Cerebellar cortex (tissue), 1 donor: ENCODE measurements at regions not wholly inside any gene's neighbourhood (a gene's known extent, or its start where the extent isn't known, plus 50 kb on each side); places are given as distances from the start of the nearest gene placed in this dataset.
A peak's percentile ranks its signal among the peaks of the same experiment; 100 is the strongest.

Experiments
- DNase-seq: peaks from one replicate; pipeline ENCODE4 v3.0.0-alpha.2; 2015; ENCODE audit warnings: low spot score

DNA sequence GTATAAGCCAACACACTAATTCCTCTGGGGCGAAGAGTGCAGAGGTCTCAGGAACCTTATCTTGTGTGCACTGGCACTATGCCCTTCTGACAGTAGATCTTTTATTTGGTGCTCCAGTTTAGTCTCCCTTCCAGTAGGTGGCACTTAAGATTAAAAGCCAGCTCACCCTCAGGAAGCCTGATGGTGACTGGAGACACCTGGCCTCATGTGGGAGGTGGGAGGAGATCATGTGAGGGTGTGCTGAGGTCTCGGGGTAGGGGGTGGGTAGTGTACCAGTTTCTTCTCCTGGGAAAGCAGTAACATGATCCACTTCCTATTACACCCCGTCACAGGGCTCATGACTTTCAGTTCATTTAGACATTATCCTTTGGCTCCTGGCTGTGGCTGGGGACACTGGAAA is 654.9 kb downstream of the ADCYAP1 start:
- DNase-seq = no peak

DNA sequence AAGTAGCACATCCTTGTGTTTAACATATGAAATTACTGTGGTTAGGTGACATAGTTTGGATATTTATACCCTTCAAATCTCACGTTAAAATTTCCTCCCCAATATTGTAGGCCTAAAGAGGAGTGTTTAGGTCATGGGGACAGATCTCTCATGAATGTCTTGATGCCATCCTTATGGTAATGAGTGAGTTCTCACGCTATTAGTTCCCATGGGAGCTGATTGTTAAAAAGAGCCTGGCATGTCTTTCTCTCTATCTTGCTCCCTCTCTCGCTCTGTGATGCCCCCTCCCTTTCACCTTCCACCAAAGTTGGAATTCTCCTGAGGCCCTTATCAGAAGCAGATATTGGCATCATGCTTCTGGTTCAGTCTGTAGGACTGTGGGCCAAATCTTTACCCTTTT is 660.1 kb downstream of the ADCYAP1 start:
- no peak for DNase-seq

GRCh38 chr18:1571206-1571605 is 666.5 kb downstream of the ADCYAP1 start:
- DNase-seq = no peak

DNA sequence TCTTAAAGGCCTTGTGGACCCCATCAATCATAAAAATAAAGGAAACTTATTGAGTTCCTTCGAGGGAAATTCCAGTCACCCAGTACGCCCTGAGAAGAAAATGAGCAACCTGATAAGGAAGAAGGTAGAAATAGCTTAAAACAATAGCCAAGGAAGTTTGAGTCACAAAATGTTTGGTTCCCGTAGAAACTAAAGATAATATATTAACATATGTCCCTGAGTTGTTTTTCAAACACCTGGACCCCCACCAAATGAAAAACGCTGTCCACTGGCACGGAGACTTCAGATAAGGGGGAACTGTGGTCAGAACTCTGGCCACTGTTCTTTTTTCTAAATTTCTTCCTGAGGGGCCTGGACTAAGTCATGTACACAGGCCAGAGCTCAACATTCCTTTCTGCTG is 669.1 kb downstream of the ADCYAP1 start:
- DNase-seq = no peak

- DNase-seq = no peak
Observed at GRCh38 chr18:1575084-1575483, 670.4 kb downstream of the ADCYAP1 start.

GRCh38 chr18:1578505-1578904 is 673.8 kb downstream of the ADCYAP1 start:
- no peak for DNase-seq

DNA sequence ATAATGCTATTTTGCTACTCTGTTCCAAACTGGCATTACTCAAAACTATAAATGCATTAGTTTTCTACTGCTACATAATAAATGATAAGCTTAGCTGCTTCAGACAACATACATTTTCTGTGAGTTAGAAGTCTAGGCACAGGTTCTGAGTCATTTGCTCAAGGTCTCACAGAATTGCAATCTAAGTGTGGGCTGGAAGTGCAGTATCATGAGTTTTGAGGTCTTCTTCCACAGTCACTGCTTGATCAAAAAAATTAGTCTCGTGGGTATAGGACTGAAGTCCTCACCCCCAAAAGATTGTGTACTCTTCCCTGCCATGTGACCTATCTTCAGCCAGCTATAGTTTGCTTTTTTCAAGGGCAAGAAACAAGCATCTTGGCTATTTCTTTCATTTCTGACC is 676.9 kb downstream of the ADCYAP1 start:
- DNase-seq = no peak

DNA sequence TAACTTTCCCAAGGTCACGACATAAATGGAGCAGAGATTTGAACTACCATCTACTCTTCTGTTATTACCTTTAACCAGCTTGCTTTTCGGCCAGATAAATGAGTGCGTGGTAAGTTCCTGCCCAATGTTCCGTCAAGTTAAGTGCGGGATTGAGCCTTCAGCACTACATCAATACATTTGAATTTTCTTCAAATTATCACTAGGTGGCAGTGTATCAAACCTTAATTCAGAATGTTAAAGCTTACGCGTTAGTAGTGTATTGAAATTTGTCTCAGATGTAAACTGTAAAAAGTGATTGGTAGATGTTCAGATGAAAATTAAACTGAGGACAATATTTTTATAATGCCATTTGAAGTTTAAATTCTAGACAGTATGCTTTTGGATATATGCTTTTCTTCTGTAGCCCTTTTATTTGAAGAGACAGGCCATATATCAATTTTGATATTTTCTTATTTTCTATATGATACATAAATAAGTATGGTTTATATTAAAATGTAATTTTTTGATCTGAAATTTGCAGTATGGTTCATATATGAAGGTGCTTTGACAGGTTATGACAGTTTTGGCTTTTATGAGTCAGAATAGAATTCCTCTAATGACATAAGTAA is 681.3 kb downstream of the ADCYAP1 start:
- DNase-seq = peak; percentile 25

- DNase-seq = no peak
Observed at GRCh38 chr18:1593091-1593490, 688.4 kb downstream of the ADCYAP1 start.

DNA sequence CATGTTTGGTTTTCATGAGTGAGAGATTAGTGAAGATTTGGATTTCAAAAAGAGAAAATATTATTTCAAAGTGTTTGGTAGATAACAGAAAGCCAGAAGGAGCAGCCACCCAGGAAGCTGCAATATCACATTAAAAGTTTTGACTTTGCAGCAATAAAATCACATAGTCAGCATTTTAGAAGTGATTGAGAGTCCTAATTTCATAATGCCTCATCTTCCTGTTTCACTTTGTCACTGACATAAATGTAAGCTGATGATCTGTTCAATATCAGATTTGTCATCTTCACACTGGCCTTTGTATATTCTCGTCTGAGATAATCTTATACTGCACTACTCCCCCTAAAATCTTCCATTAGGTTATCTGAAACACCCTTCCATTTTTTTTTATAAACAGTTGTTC is 690.5 kb downstream of the ADCYAP1 start:
- DNase-seq = no peak

DNA sequence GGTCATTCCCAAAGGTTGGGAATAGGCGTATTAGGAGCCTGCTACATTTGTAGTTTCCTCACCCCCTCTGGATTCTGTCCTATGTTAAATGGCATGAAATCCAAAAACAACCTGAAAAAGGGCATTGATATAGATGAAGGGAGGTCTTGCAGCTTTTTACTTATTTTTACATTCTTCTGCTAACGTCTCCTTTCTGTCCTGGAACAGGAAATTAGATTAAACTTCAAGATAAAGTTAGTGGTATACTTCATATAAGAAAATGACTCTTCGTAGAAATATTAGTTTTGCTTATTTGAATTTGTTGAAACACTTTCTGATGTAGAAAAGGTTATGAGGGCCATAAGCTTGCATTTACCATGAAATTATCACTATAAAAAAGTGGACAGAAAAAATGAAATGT is 694.5 kb downstream of the ADCYAP1 start:
- DNase-seq = no peak

DNA sequence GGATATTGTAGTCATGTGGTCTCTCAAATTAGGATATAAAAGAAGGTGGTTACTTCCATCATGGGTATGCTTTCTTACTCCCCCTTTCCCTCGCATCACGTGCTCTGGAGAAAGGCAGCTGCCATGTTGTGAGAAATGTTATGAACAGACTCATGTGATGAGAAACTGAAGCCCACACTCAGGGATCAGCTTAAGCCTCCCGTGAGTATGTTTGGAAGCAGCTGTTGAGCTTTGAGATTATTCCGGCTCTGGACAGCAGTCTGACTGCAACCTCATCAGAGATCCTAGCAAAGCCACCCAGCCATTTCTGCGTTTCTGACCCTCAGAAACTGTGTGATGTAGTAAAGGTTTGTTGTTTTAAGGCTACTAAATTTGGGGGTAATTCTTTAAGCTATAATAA is 700.1 kb downstream of the ADCYAP1 start:
- no peak for DNase-seq

GRCh38 chr18:1618364-1618763 is 713.7 kb downstream of the ADCYAP1 start:
- DNase-seq = no peak

- DNase-seq = no peak
Observed at GRCh38 chr18:1619507-1619906, 714.8 kb downstream of the ADCYAP1 start.

DNA sequence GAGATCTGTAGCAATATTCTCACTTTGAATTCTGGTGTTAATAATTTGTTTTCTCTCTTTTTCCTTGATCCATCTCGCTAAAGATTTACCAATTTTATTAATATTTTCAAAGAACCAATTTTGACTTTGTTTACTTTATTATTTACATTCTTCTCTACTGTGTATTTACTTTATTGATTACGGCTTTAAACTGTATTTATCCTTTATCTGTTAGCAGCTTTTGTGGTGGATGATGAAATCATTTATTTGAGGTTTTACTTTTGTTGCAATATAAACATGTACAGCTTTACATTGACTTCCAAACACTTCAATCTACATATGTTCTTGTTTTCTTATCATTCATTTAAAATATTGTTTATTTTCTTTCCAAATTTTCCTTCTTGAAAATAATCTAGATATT is 719.9 kb downstream of the ADCYAP1 start:
- DNase-seq = no peak

GRCh38 chr18:1627494-1627893 is 722.8 kb downstream of the ADCYAP1 start:
- DNase-seq = no peak

DNA sequence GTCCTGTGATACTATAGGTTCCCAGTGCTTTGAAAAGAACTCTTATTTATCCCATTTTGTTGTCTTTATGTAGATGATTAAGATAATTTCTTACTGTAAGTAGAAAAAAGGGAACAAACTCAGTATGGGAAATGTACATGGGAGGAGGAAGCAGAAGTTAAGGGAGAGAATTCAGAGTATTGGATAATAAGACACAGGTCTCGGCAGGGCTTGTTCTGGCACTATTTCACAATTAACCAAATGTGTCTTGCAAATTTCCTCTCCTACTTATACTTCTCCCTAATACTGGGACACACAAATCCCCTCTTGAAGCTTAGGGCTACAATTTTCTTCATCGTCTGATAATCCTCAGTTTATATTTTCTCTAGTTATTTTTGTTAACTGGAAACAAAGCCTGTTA is 744.0 kb downstream of the ADCYAP1 start:
- DNase-seq = no peak

- no peak for DNase-seq
Observed at GRCh38 chr18:1652018-1652417, 747.3 kb downstream of the ADCYAP1 start.

DNA sequence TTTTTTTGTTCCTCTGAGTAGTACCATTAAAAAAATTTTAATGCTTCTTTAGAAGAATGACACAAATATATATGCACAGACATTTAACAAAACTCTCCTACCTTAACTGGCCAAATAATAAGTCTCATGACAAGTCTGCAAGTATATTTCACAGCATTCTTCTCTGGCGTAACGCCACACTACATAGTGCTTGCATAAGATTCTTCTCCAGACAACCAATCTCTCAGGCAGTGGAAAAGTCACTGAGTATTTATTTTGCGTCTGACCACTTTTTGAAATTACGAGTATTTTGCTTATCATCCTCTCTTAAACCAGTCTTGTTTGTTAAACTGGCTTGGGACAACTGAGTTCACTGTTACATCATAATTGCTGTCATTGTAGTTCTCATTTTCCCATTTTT is 749.2 kb downstream of the ADCYAP1 start:
- DNase-seq = no peak

DNA sequence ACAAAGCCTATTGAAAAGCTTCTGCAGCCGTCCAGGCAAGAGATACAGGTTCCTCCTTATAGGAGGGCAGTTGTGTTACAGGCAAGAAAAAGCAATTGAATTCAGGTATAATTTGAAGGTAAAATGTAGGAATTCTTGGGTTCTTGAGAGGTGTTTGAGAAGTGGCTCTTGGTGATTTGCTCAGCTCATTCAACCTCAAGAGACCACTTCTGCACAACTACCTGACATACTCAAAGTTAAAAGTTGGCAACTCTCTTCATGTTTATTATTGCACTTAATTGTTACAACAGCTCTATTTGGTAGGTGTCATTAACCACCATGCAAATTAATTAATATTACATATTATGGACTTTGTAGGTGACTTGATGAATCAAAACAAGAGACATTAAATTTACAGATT is 753.2 kb downstream of the ADCYAP1 start:
- DNase-seq = no peak

DNA sequence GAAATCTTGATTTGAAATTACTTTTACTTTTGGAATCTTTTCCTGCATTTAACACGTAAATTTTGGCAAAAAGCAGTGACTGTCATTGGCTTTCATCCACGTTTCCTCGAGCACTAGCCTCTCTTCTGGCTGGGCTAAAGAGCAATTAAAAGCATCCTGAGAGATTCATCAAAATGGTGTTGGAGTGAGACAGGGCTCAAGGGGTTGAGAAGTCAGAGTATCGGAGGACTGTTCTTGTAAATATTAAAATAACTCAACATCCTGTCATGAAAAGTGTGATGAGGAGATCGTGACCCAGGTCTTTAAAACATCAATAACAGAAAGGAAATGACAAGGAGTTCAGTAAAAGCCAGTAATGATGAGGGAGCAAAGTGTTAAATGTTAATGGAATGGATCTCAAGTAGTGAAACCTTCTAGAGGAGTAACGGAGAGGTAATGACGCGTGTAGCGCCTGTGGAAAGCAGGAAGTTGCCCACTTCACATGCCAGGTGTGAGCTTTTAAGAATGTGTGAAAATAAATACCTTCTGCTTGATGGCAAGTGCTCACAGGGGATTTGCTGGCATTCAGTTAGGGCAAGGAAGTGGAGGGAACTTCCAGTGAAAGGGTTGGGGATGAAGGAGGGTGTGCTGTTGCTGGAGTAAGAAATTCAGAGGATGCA is 754.4 kb downstream of the ADCYAP1 start:
- no peak for DNase-seq

DNA sequence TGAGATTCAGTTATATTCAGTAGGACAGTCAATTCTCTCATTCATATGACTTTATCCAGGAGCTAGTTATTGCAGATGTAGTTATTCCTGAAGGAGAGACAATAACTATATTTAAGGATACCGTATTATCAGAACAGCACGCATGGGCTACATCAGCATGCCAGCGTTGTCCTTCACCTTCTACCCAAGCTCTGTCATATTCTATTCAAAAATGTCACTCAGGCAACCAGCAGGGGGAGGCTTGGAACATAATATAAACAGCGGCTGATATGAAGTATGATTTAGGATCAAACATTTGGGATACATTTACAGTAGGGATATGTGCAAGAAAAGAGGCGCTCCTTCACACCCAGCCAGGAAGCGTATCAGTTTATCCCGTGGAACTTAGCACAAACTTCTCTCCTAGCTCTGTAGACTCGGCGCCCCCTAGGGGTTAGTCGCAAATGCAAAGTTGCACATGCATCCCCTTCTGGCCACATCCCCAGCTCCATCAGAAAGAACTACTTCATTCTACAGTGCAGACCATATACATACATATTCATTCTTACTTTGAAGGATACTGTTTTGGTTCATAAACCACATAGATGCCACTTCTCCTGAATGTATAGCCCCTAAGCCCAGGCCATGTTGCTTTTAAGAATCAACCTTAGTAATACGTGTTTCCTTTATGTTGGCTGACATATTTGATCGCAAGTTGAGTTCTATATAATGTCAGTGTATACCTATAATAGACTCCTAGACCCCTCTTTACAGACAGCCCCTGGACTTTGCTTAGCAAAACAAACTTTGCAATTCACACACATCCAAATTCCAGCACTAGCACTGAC is 759.4 kb downstream of the ADCYAP1 start:
- peak; percentile 31 for DNase-seq

DNA sequence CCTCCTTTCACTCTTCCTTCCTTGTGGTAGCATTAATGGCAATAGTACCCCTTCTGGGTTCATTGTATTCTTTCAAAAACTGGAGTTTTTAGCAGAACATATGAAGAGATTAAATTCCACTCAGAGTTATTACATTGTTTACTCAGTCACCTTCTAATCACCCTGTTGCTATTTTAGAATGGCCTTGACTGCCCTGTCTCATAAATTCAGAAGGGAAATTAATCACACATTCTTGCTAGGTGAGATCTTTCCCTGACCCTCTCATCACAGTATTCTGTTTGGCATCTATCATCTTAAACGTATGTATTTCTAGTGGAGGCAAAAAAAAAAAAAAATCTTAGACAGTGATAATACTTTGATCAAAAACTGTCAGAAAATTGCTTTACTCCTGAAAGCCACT is 760.4 kb downstream of the ADCYAP1 start:
- DNase-seq = no peak
